OCI-M2 (cell line): ENCODE measurements at regions not wholly inside any gene's neighbourhood (a gene's known extent, or its start where the extent isn't known, plus 50 kb on each side); places are given as distances from the start of the nearest gene placed in this dataset.

ENCODE experiments used
- DNase-seq: peaks from one replicate; lab custom pipeline; 2025; ENCODE audit not compliant: unreplicated experiment; lab: John Stamatoyannopoulos, UW

- no peak for DNase-seq
Measured at GRCh38 chr15:98187549-98187948, 227.0 kb downstream of the ARRDC4 start.

GRCh38 chr15:98190914-98191313 is 230.4 kb downstream of the ARRDC4 start:
- no peak for DNase-seq

- no peak for DNase-seq
Measured at GRCh38 chr15:98195796-98196195, 235.3 kb downstream of the ARRDC4 start.

GRCh38 chr15:98196371-98196770 is 235.9 kb downstream of the ARRDC4 start:
- no peak for DNase-seq

GRCh38 chr15:98202256-98202655 is 241.8 kb downstream of the ARRDC4 start:
- DNase-seq: no peak

GRCh38 chr15:98203872-98204660 is 243.6 kb downstream of the ARRDC4 start:
- no peak for DNase-seq

- DNase-seq: no peak
Measured at GRCh38 chr15:98207928-98208327, 247.4 kb downstream of the ARRDC4 start.

GRCh38 chr15:98213346-98213979 is 253.0 kb downstream of the ARRDC4 start:
- DNase-seq: no peak

GRCh38 chr15:98216166-98216565 is 255.7 kb downstream of the ARRDC4 start:
- DNase-seq: no peak

- no peak for DNase-seq
Measured at GRCh38 chr15:98217356-98217755, 256.9 kb downstream of the ARRDC4 start.

GRCh38 chr15:98221144-98221543 is 260.6 kb downstream of the ARRDC4 start:
- no peak for DNase-seq

- DNase-seq: no peak
Measured at GRCh38 chr15:98221577-98221976, 261.1 kb downstream of the ARRDC4 start.

- no peak for DNase-seq
Measured at GRCh38 chr15:98226149-98226548, 265.6 kb downstream of the ARRDC4 start.

GRCh38 chr15:98226578-98226977 is 266.1 kb downstream of the ARRDC4 start:
- DNase-seq: no peak

GRCh38 chr15:98228846-98229245 is 268.3 kb downstream of the ARRDC4 start:
- DNase-seq: no peak

GRCh38 chr15:98230975-98231374 is 270.5 kb downstream of the ARRDC4 start:
- no peak for DNase-seq

- DNase-seq: no peak
Measured at GRCh38 chr15:98231696-98232440, 271.4 kb downstream of the ARRDC4 start.

- no peak for DNase-seq
Measured at GRCh38 chr15:98232761-98233160, 272.3 kb downstream of the ARRDC4 start.

- DNase-seq: no peak
Measured at GRCh38 chr15:98233873-98234272, 273.4 kb downstream of the ARRDC4 start.

GRCh38 chr15:98240303-98240702 is 279.8 kb downstream of the ARRDC4 start:
- DNase-seq: no peak

GRCh38 chr15:98241032-98241554 is 280.6 kb downstream of the ARRDC4 start:
- DNase-seq: no peak

- DNase-seq: no peak
Measured at GRCh38 chr15:98257290-98257689, 296.8 kb downstream of the ARRDC4 start.
